ENCODE measurements at regions not wholly inside any gene's neighbourhood (a gene's known extent, or its start where the extent isn't known, plus 50 kb on each side); places are given as distances from the start of the nearest gene placed in this dataset.

DNA sequence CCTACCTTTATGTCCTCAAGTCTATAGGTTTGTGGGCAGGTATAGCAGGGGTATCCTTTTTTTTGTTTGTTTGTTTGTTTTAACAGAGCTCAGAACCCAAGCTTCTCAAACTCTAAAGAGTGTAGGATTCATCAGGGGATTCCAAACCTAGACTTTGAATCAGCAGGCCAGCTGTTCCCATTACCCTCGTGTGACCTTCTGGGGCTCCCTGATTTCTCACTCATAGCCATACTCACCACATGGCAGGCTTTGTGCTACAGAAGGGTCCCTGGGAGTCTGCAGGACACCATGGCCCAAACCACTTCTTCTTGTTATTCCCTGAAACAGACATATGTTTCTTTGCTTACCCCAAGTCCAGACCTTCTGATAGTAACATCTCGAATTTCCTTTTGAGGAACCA lies 350.8 kb upstream of the TSHZ2 start:
- Histone ChIP-seq H3K9me3 (no peaks in the 10 kb centered on the region), H3K27me3 (no peaks in the 10 kb centered on the region), H3K4me3 (no peak overlapping the region), H3K36me3 (no peaks in the 10 kb centered on the region), H3K27ac (no peak overlapping the region), H3K4me1 (no peaks in the 10 kb centered on the region)
- TF ChIP-seq CTCF (IDR thresholded peaks at IDR 0.05) (no peak), EP300 (IDR thresholded peaks at IDR 0.05) (no peak), POLR2AphosphoS5 (IDR thresholded peaks at IDR 0.05) (no peak), POLR2A (IDR thresholded peaks at IDR 0.05) (no peak)
- no peak for DNase-seq
- WGBS, 5 donors = 59 to 69% (median 63%) methylated on average over 2 of the region's 2 CpGs
- intact Hi-C loops (cut with DNase I; ENCODE audit: low total_unique reads) = no loop called here

- no peak overlapping the region for H3K27ac ChIP-seq
- no peaks in the 10 kb centered on the region for H3K9me3 ChIP-seq
- no peaks in the 10 kb centered on the region for H3K36me3 ChIP-seq
- no peaks in the 10 kb centered on the region for H3K4me1 ChIP-seq
- no peaks in the 10 kb centered on the region for H3K27me3 ChIP-seq
- no peak for TF ChIP-seq POLR2AphosphoS5 (IDR thresholded peaks at IDR 0.05)
- TF ChIP-seq CTCF (IDR thresholded peaks at IDR 0.05) = no peak
- TF ChIP-seq EP300 (IDR thresholded peaks at IDR 0.05) = no peak
- no peak for TF ChIP-seq POLR2A (IDR thresholded peaks at IDR 0.05)
- no peak for DNase-seq
- no peak overlapping the region for H3K4me3 ChIP-seq
- intact Hi-C loops (cut with DNase I; ENCODE audit: low total_unique reads) = loop anchor here (10.0 kb wide), 1 partner anchor 65 kb away; no protein-coding TSS in a partner anchor
- 71 to 82% (median 73%) methylated on average over 3 of the region's 3 CpGs for WGBS, 5 donors
These were observed 352.5 kb upstream of the TSHZ2 start for GRCh38 chr20:52619671-52620070.

GRCh38 chr20:52619101-52619500 lies 353.1 kb upstream of the TSHZ2 start:
- H3K27me3 ChIP-seq = no peaks in the 10 kb centered on the region
- WGBS, 5 donors = 24 to 40% (median 37%) methylated on average over 5 of the region's 5 CpGs
- peak in 1 of 2 donors; percentile 36 for DNase-seq
- intact Hi-C loops (cut with DNase I; ENCODE audit: low total_unique reads) = loop anchor here (10.0 kb wide), 1 partner anchor 64 kb away; no protein-coding TSS in a partner anchor
- no peak overlapping the region for H3K27ac ChIP-seq
- no peaks in the 10 kb centered on the region for H3K36me3 ChIP-seq
- no peaks in the 10 kb centered on the region for H3K4me1 ChIP-seq
- no peak overlapping the region for H3K4me3 ChIP-seq
- no peaks in the 10 kb centered on the region for H3K9me3 ChIP-seq
- TF ChIP-seq POLR2AphosphoS5 (IDR thresholded peaks at IDR 0.05) (no peak), POLR2A (IDR thresholded peaks at IDR 0.05) (no peak), CTCF (IDR thresholded peaks at IDR 0.05) (no peak), EP300 (IDR thresholded peaks at IDR 0.05) (no peak)

DNA sequence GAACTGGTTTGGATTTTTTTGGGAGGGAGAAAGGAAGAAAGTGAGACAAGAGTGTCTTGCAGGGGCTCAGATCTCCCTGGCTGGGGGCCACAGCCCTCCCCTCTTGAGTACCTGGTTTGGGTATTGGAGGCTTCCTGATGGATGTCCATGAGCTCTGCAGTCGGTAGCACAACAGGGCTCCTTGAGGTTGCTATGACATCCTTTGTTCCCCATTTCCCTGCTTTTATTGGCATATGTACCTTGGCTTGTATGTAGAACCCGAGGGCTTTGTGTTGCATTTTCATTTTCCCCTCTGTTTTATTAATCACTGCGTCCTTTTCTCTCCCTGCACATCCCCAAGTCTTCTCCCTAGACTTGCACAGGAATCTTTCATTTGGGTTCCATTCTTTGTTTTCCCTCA lies 355.5 kb upstream of the TSHZ2 start:
- H3K27me3 ChIP-seq = no peaks in the 10 kb centered on the region
- H3K4me3 ChIP-seq = no peak overlapping the region
- 49 to 69% (median 56%) methylated on average over 3 of the region's 3 CpGs for WGBS, 5 donors
- TF ChIP-seq POLR2A (IDR thresholded peaks at IDR 0.05) (no peak), CTCF (IDR thresholded peaks at IDR 0.05) (no peak), POLR2AphosphoS5 (IDR thresholded peaks at IDR 0.05) (no peak)
- no peaks in the 10 kb centered on the region for H3K4me1 ChIP-seq
- DNase-seq = no peak
- no peak overlapping the region for H3K27ac ChIP-seq
- H3K36me3 ChIP-seq = no peaks in the 10 kb centered on the region
- no peaks in the 10 kb centered on the region for H3K9me3 ChIP-seq
- intact Hi-C loops (cut with DNase I; ENCODE audit: low total_unique reads) = loop anchor here (10.0 kb wide), 1 partner anchor 62 kb away; no protein-coding TSS in a partner anchor
